Myocyte (in vitro differentiated cells): ENCODE measurements at regions not wholly inside any gene's neighbourhood (a gene's known extent, or its start where the extent isn't known, plus 50 kb on each side); places are given as distances from the start of the nearest gene placed in this dataset.

Experiments used
- DNase-seq: peaks from one replicate; pipeline ENCODE4 v3.0.0-alpha.2; 2012; ENCODE audit warnings: low read depth

GRCh38 chrX:39896951-39897740 is 200.6 kb downstream of the BCOR start:
- peak; percentile 86 for DNase-seq

DNA sequence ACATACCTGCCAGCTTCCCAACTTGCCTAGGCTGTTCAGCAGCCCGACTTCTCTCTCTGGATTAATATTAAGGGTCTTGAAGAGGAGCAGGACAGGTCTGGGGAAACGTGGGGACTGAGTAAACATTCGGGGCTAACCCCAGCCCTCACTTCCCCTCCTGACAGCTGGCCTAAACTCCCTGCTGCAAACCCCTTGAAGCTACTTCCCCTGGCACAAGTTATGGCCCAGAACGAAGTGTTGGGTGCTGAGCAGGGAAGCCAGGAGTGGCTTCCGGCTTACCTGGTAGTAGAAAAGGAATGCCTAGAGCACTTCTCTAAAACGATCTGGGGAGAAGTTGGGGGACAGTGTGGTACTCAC is 200.0 kb downstream of the BCOR start:
- DNase-seq, result no peak

DNA sequence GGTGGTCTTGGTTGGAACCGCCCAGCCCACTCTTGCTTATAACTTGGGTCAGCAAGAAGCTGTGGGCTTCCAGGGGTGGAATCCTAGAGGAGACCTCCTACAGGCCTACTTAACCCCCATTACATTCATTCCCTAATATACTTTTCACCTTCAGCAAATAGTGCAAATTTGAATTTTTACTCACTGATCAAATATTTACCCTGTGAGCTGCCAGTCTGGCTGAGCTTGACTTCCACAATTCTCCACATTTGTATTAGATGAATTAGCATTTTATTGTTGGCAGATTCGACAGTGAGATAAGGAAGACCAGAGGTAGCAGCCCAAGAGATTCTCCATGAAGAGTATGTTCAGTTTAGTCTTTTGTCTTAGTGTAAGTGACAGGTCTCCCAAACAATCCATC is 199.6 kb downstream of the BCOR start:
- DNase-seq, result no peak

GRCh38 chrX:39899059-39899458 is 198.7 kb downstream of the BCOR start:
- no peak for DNase-seq

DNA sequence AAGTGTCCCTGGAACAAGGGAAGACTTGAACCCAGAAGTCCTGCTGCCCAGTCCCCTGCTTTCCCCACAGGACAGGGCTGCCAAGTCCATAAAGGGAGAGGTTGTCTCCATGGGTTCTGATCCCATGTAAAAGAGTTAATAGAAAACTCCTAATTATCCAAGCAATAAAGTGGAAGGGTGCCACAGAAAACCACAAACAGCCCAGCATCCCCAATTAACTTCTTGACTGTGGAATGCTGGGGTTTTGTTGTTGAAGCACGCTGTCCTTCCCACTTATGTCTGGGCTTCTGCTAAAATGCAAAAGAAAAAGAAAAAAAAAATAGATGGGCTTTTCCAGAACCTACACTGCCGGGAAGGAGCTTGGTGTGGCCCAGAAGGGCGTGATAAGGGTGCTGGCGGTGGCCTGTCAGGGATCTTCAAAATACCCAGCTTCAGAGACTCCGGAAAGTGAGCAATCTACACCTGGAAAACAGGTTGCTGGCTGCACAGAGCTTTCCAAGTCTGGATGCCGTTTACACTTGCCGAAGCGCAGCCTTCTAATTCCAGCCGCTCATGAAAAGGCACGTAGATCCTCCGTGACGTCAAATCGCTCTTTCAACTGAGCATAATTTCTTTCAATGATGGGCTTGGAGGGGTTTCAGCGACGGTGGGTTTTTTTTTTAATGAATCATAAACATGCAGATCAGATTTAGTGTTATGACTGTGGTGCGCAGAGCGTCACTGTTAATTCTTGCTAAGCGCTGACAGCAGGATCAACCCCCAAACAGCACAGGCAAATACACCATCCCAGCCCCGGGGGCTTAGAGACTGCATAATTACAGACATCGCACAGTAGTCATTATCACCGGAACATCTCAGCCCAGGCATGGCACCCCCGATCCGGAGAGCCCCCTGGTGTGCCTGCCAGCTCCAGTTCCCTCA is 197.6 kb downstream of the BCOR start:
- DNase-seq, result no peak

DNA sequence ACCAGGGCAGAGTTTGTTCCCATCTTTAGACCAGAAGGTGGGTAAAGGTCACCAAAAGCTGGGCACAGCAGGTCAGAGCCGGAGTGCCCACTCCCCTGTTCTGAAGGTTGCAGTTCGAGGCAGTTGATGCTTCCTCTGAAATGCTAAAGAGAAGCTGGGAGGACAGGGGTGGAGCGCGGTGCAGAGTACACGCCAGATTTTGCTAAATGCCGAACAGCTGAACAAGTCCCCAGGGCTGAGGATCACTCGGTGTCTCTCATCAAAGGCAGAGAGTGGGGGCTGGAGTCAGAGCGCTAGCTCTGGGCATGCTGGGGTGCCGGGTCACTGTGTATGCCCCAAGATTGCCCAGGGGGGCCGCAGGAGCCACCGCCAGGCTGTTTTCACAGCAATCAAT is 197.0 kb downstream of the BCOR start:
- DNase-seq, result peak; percentile 72

DNA sequence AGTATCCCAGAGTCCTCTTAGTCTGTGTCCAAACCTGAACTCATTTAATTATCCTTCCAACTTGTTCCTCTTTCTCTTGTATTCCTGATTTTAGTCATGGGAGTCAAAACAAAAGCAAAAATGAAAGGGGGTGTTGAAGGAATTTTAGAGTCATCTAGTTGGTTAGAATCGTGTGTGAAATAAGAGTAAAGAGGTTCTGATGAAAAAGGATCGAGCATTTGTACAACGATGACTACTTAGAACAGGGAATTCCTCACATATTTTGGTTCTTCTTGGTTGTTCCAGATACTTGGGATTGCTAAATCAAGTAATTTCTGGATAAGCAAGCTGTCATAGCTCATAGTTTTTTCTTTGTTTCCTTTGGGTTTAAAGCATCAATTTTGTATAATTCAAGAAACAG is 194.4 kb downstream of the BCOR start:
- no peak for DNase-seq

- peak; percentile 42 for DNase-seq
These were observed 193.8 kb downstream of the BCOR start for GRCh38 chrX:39903937-39904336.

- no peak for DNase-seq
These were observed 192.8 kb downstream of the BCOR start for GRCh38 chrX:39904816-39905537.

- DNase-seq, result peak; percentile 62
These were observed 192.2 kb downstream of the BCOR start for GRCh38 chrX:39905538-39905891.

DNA sequence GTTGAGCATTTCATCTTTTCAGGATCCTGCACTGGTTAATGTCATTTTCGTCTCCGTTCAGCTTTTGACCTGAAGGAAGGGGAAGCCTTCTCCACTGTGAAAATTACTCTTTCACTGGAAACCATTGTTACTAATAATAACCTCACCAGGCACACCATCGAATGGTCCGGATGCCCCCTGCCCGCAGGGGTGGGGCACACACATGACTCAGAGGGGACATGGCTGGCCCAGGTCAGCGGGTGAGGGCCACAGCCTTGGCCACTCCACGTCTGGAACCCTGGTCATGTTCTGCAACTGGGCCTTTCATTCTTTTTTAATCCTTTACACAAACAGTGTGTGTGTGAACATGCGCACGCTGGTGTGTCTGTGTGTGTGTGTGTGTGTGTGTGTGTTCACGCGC is 191.8 kb downstream of the BCOR start:
- DNase-seq, result peak; percentile 59

DNA sequence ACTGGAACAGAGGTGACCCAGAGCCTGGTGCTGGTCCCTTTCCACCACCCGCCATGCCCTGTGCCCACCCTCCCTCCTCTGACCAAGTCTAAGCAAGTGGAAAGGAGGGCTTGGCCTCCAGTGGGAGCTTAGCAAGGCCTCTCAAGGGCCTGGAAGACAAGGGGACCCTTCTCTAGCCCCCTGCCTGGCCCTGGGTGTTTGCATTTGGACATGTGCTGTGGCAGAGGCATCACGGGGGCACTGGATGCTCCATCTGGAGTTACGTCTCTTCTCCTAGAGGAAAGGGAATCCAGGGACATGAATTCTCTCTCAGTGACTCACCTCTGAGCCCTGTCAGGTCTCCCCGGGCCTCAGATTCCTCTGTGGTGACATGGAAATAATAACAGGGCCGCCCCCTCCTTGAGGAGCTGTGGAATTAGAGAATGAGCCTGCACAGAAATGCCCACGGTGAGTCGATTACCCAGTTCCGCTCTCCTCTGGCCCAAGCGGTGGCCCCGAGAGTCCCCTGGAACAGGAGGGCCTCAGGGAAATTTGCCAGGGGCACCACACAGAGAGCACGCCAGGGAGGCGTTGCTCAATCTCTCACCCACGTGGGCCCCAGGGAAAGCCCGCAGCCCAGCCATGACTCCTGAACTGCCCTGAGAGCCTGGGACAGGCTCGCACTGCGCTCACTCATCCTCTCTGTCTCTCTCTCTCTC is 189.6 kb downstream of the BCOR start:
- DNase-seq, result peak; percentile 85

DNA sequence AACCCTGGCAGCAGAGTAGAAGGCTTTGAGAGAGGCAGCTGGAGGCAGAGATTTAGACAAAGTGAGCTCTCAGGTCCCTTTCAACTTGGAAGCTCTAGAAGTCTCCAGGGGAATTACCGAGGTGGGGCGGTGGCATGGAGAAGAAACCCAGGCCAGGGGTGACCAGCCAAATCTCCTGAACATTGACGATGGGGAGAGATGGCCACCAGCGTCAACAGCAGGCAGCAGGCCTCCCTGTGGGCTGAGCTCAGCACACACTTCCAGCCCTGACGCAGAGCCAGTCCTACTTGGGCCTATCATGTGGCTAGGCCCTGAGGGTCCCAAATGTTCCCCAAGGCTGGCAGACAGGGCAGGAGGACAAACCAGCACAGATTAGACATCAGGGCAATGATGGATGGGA is 187.8 kb downstream of the BCOR start:
- DNase-seq, result no peak

DNA sequence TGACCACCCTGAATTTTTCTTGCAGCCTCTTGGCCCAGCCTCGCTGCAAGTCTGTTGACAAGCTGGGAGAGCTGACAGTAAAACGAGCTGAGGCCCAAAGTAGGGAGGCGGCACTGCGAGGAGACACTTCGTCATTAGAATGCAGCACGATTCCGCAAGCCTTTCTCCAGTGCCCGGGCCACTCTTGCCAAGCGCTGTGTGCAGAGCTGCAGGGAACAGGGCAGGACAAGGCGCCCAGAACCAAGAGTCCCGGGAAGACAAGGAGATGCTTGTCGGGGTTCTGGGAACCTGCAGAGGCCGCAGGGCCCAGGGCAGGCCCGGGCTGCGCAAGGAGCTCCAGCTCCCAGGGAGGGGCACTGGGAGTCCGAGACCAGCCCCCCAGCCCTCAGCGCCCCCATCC is 187.1 kb downstream of the BCOR start:
- DNase-seq, result no peak

- DNase-seq, result no peak
These were observed 186.4 kb downstream of the BCOR start for GRCh38 chrX:39911278-39911897.

DNA sequence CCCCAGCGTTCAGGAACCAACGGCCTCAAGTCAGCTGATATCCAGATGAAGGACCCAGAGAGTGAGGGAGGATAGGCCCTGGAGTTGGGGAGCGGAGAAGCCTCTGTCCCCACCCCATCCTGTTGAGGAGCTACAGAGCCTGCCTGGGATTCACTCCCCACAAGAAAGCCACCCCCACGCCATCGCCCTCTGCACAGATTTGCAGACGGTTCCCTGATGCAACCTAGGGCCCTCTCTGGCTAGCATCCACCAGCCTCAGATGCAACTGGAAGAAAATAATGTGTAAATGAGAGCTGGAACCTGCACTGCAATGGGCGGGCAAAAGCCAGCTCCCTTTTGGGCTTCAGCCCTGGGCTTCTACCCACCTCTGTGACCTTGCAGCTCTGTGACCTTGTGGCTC is 185.6 kb downstream of the BCOR start:
- DNase-seq, result no peak

DNA sequence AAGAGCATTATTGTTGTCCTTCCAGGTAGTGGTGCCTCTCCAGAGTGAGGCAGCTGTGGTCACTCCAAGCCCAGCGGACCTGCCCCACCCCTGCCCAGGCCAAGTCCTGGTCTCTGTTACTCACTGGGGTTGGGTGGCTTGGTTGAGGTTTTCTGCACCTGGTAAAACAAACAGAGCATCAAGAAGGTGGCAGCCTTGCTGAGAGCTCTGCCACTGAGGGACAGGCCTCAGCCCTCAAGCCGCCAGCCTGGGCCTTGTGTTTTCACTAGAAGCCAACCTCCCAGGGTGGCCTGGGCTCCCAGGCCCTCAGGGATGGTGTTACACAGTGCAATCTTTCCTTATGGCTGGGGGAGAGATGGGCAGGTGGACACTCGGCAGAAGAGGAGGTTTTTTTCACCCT is 182.7 kb downstream of the BCOR start:
- no peak for DNase-seq

DNA sequence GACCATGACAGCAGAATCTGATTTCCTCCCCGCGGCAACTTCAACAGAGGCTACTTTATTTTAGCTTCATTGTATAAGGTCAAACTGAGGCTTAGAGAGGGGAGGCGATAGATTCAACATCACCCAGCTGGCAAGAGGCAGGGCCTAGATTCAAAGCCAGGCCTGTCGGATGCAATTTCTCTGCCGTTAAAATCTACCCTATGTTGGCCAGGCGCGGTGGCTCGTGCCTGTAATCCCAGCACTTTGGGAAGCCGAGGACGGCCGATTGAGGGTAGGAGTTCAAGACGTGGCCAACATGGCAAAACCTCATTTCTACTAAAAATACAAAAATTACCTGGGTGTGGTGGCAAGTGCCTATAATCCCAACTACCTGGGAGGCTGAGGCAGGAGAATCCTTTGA is 182.2 kb downstream of the BCOR start:
- DNase-seq, result no peak

DNA sequence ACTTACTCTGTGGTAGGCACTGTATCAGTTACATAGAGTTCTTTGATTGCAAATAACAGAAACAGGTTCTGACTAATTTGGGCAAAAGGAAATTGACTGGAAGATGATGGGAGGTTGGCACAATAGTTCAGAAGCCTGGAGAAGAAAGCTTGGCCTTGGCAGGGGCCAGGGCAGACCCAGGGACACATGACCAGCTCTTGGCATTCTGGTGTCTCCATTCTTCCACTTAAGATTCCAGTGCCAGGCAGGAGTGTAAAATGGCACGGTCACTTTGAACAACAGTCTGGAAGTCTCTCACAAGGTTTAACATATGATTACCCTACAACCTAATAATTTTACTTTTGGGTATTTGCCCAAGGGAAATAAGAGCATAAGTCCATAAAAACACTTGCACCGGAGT is 175.9 kb downstream of the BCOR start:
- no peak for DNase-seq

DNA sequence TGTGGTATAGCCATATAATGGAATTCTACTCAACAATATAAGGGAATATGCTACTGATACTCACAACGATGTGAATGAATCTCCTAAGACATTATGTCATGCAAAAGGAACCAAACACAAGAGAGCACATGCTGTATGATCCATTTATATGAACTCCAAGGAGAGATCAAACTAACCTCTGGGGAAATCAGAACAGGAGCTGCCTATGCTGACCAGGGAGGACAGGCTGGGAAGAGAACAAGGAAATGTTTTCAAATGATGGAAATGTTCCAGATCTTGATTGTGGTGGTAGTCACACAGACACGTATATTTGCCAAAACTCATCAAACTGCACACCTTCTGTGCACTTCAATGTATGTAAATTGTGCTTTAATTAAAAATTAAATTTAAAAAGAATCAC is 175.3 kb downstream of the BCOR start:
- no peak for DNase-seq

DNA sequence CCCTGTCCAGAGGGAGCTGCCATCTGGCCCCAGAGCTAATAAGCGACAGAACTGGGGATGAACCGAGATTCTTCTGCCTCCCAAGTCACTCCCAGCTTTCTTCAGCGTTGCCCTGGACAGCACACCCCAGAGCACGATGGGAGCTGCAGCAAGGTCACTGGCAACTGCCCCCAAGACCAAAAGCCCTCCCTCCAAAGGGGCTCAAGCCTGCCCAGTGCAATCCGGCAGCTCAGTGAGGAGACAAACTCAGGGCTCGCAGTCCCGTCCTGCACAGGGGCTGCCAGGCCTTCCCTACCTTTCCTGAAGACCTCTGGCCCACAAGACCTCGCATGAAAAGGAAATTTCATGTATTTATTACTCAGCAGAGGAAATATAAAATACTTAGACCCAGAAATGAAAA is 174.8 kb downstream of the BCOR start:
- DNase-seq, result no peak
